BE2C (cell line): ENCODE measurements at regions not wholly inside any gene's neighbourhood (a gene's known extent, or its start where the extent isn't known, plus 50 kb on each side); places are given as distances from the start of the nearest gene placed in this dataset.

Experiments used
- DNase-seq: peaks from one replicate; pipeline ENCODE4 v3.0.0-alpha.2; 2020
- H3K27me3 ChIP-seq: fragments of 250-450 bp; sonication (Bioruptor Pico); 2 replicates; pipeline ENCODE4 v1.5.1; 2020; ENCODE audit warnings: mild to moderate bottlenecking
- H3K36me3 ChIP-seq: fragments of 250-450 bp; sonication (Bioruptor Pico); 2 replicates; pipeline ENCODE4 v1.5.1; 2020; ENCODE audit warnings: mild to moderate bottlenecking
- H3K4me1 ChIP-seq: fragments of 250-450 bp; sonication (Bioruptor Pico); 2 replicates; pipeline ENCODE4 v1.5.1; 2020
- H3K4me3 ChIP-seq: 2 replicates; pipeline ENCODE4 v1.5.1; 2011; ENCODE audit warnings: low read depth, low read length
- H3K9me3 ChIP-seq: fragments of 250-450 bp; sonication (Bioruptor Pico); 2 replicates; pipeline ENCODE4 v1.5.1; 2020
- TF ChIP-seq, protein P1 (sequence below): IDR thresholded peaks from 2 replicates; pipeline ENCODE4 v1.5.1; 2012; ENCODE audit warnings: mild to moderate bottlenecking, low read depth, low read length

DNA sequence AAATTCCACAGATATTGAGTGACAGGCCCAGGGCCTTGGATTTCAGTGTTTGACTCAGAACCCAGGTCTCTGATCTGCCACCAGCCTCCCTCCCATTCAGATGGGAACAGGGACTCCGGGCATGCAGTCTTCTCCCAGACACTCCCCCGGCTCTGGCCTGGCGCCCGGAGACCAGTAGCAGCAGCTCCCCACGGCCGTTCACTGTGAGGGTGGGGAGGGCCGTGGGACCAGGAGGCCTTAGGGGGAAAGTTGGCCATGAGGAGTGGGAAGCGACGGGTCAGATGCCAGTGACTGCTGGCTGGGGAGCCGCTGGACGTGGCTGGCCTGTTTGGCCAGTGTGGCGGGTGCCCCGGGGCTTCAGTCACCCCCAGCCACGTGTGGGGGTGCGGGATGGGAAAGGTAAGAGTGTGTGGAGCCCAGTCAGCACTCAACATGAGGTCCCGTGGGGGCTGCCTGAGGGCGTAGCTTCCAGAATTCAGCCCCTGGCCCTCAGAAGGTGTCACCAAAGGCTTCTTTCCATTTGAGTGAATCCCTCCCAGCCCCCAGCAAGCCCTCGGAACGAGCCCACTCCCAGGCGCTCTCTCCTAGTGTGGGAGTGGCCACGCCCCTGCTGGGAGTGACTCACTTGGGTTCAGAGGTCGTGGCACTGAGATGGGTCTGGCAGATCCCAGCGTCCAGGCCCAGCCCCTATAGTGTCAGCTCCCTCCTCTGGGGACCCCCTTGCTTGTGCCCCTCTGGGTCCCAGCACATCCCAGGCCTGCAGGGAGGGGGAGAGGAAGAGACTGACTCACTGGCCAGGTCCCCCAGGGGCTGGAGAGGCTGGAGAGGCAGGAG lies 309.4 kb downstream of the SEC14L1 start:
- H3K36me3 ChIP-seq = peaks cover 3% of the 10 kb centered on the region; the same call in 1 of the 2 replicates
- H3K4me1 ChIP-seq = peaks cover 18% of the 10 kb centered on the region
- no peaks in the 10 kb centered on the region for H3K27me3 ChIP-seq
- H3K4me3 ChIP-seq = peak overlapping the region; percentile 93
- peak; percentile 92 for DNase-seq
- TF ChIP-seq, protein P1, sequence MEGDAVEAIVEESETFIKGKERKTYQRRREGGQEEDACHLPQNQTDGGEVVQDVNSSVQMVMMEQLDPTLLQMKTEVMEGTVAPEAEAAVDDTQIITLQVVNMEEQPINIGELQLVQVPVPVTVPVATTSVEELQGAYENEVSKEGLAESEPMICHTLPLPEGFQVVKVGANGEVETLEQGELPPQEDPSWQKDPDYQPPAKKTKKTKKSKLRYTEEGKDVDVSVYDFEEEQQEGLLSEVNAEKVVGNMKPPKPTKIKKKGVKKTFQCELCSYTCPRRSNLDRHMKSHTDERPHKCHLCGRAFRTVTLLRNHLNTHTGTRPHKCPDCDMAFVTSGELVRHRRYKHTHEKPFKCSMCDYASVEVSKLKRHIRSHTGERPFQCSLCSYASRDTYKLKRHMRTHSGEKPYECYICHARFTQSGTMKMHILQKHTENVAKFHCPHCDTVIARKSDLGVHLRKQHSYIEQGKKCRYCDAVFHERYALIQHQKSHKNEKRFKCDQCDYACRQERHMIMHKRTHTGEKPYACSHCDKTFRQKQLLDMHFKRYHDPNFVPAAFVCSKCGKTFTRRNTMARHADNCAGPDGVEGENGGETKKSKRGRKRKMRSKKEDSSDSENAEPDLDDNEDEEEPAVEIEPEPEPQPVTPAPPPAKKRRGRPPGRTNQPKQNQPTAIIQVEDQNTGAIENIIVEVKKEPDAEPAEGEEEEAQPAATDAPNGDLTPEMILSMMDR = no peak
- no peaks in the 10 kb centered on the region for H3K9me3 ChIP-seq

DNA sequence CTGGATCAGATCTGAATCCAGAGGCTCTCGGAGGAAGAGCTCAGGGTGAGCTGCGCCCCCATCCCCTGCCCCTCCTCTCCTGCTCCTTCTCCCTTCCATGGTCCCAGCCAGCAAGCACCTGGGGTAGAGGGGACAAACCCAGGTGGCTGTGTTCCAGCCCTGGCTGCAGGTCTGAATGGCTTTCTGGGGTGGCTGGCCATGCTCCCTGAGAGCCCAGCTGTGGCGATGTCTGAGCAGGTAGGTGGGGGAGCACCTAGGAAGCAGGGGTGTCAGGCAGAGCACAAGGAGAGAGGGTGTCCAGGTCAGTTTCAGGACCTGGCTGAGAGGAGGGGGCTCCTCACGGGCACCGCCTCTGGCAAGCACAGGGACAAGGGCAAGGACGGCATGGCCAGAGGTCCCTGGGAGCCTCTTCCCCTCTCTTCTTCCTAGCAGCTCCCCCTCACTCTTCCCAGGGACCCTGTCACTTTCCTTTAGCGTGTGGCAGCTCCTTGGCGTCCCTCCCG lies 310.0 kb downstream of the SEC14L1 start:
- H3K4me1 ChIP-seq = peaks cover 21% of the 10 kb centered on the region
- peak overlapping the region; percentile 93 for H3K4me3 ChIP-seq
- H3K36me3 ChIP-seq = peaks cover 3% of the 10 kb centered on the region

DNA sequence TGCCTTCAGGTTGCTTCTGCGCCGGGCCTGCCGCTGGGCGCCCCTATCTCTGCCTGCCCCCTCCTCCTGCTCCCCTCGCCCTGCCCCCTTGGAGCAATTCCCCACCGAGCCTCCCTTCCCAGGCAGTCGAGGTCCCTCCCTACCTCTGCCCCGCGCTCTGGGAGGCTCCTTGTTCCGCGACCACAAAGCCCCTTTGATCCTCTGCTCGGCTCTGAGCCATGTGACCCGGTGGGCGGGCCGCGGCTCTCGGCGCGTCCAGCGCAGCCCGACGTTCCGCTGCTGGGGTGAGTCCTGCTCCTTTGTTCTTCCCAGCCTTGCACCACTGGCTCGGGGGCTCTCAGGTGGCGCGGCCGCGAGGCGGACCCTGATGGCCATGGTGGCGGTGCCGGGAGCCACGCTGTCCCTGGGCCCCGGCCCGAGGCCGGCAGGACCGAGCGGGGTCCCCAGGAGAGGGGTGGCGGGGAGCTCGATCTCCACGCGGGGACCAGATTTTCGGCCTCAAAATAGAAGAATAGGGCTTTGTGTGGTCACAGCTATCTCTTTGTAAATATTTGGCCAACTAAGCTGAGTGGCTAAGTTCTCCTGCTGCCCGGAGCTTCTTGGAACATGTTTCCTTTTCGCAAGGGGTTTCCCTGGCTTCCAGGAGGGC lies 310.6 kb downstream of the SEC14L1 start:
- Histone ChIP-seq H3K4me3 (peak overlapping the region; percentile 93), H3K27me3 (no peaks in the 10 kb centered on the region), H3K9me3 (no peaks in the 10 kb centered on the region), H3K36me3 (peaks cover 6% of the 10 kb centered on the region), H3K4me1 (peaks cover 21% of the 10 kb centered on the region)
- peak; percentile 87 for DNase-seq
- TF ChIP-seq, protein P1 = no peak

More for the DNA sequence above, 310.0 kb downstream of the SEC14L1 start:
- DNase-seq = no peak
- TF ChIP-seq, protein P1 = no peak
- Histone ChIP-seq H3K9me3 (no peaks in the 10 kb centered on the region), H3K27me3 (no peaks in the 10 kb centered on the region)

DNA sequence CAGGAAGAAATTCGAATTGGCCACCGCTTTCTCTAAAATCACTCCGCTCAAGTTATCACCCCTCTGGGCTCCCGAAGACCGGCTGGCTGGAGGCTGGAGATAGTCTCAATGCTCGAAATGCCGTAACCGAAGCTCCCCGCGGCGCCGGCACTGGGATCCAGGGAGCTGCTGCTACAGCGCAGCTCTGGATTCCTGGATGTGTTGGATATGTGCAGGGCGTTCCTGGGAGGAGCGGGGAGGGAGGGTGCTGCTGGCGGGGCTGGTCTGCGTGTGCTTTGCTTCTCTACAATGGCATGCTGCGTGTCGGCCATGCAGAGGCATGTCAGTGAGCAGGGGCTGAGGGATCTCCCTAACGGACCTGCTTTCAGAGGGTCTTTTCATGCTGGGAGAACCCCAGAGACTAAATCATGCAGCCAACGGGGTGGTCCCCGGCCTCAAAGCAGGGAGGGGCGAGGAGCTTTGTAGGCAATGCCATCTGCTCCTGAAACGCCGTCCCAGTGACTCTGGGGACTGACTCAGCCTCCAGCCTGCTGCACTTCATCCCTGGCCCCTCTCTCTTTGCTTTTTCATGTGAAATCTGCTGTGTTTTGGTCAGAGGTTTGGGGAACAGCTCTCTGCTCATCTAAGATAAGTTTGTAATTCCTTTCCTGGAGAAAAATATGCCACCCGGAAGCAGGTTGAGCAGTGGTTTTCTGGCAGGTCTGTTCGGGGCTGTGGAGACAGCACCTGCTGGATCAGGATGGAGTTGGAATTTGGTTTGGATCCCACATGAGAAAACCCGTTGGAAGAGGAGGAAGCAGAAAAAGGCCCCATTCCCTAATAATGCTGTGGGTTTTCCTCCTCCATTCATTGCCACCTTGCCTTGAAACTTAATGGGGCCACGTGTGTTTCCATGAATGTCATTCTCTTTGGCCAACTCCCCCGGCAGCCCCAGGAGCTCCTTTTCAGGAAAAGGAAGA lies 311.4 kb downstream of the SEC14L1 start:
- Histone ChIP-seq H3K27me3 (no peaks in the 10 kb centered on the region), H3K4me3 (peak overlapping the region; percentile 93), H3K36me3 (peaks cover 9% of the 10 kb centered on the region), H3K9me3 (no peaks in the 10 kb centered on the region), H3K4me1 (peaks cover 21% of the 10 kb centered on the region)
- peak; percentile 81 for DNase-seq
- TF ChIP-seq, protein P1 = no peak

DNA sequence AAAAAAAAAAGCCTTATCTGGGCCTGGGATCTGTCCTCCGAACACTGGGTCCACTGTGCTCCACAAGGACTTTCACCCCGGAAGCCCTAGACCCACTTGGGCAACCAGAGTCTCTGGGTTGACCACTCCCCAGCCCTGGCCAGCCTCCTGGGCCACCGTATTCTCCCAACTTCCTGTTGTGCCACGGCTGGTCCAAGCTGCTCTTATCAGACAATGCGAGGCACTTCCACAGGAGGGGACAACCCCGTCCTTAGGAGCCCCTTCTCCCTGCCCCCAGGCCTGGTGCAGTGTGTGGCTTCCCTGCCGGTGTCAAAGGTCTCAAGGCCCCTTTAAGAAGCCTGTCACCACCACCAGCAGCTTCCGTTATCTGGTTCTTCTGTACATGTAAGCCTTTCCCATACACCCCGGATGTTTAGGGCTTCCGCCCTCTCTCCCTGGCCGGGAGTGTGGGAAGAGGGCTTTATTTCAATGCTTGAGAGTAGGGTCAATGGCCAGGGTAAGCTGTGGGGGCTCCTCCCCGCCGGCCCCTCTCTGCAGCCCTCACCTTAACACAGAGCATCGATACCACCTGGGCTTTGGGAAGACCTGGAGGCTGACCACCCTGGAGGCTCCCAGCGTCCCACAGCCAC lies 313.0 kb downstream of the SEC14L1 start:
- TF ChIP-seq, protein P1 = no peak
- Histone ChIP-seq H3K9me3 (no peaks in the 10 kb centered on the region), H3K36me3 (peaks cover 11% of the 10 kb centered on the region), H3K27me3 (no peaks in the 10 kb centered on the region), H3K4me1 (peaks cover 21% of the 10 kb centered on the region), H3K4me3 (no peak overlapping the region)
- no peak for DNase-seq
